ENCODE measurements at regions not wholly inside any gene's neighbourhood (a gene's known extent, or its start where the extent isn't known, plus 50 kb on each side); places are given as distances from the start of the nearest gene placed in this dataset.

DNA sequence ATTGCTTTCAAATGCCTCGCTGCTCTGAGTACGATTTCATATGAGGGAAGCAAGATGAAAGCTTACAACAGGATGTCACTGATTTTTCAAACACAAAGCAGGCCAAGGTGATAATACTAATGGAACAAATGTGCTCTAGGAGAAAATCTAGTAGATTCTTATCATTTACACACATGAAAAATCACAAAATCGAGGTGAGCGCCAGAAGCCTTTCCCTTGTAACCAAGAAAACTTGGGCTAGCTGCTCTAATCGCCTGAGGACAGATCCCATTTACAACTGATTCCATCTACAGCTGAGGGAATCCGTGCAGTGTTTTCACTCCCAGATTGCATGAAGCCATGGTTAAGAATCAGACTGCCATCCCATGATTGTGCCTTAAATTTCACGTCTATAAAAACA is 117.5 kb downstream of the TM2D1 start:
- TF ChIP-seq POLR2AphosphoS5 (IDR thresholded peaks at IDR 0.05; ENCODE audit: low read depth, low read length) (no peak), ZNF776 (CRISPR knock-in tag; IDR thresholded peaks at IDR 0.05) (no peak), MYC (CRISPR knock-in tag; IDR thresholded peaks at IDR 0.05; ENCODE audit: borderline replicate concordance) (no peak), SMC3 (IDR thresholded peaks at IDR 0.05; ENCODE audit: low read length) (no peak), POGZ (CRISPR knock-in tag; IDR thresholded peaks at IDR 0.05) (no peak), ZNF766 (CRISPR knock-in tag; IDR thresholded peaks at IDR 0.05; ENCODE audit: borderline replicate concordance) (no peak), PHF20 (CRISPR knock-in tag; IDR thresholded peaks at IDR 0.05) (no peak), ZNF780A (CRISPR knock-in tag; IDR thresholded peaks at IDR 0.05) (no peak), MAFK (conservative IDR thresholded peaks at IDR 0.05 in 1 of 2, IDR thresholded peaks at IDR 0.05 in 1 of 2; ENCODE audit: low read length in 2 of 2) (no peak), TBX3 (IDR thresholded peaks at IDR 0.05; ENCODE audit: borderline replicate concordance) (no peak), ZFP36 (IDR thresholded peaks at IDR 0.05; ENCODE audit: borderline replicate concordance, low read depth, low read length, partially characterized antibody) (no peak), FOXA1 (IDR thresholded peaks at IDR 0.05) (no peak), FOXA1 (CRISPR knock-in tag; IDR thresholded peaks at IDR 0.05) (no peak)
- TF ChIP-seq, protein P1, sequence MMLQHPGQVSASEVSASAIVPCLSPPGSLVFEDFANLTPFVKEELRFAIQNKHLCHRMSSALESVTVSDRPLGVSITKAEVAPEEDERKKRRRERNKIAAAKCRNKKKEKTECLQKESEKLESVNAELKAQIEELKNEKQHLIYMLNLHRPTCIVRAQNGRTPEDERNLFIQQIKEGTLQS (CRISPR knock-in tag; IDR thresholded peaks at IDR 0.05): no peak
- TF ChIP-seq, protein P2, sequence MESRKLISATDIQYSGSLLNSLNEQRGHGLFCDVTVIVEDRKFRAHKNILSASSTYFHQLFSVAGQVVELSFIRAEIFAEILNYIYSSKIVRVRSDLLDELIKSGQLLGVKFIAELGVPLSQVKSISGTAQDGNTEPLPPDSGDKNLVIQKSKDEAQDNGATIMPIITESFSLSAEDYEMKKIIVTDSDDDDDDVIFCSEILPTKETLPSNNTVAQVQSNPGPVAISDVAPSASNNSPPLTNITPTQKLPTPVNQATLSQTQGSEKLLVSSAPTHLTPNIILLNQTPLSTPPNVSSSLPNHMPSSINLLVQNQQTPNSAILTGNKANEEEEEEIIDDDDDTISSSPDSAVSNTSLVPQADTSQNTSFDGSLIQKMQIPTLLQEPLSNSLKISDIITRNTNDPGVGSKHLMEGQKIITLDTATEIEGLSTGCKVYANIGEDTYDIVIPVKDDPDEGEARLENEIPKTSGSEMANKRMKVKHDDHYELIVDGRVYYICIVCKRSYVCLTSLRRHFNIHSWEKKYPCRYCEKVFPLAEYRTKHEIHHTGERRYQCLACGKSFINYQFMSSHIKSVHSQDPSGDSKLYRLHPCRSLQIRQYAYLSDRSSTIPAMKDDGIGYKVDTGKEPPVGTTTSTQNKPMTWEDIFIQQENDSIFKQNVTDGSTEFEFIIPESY (CRISPR knock-in tag; IDR thresholded peaks at IDR 0.05): no peak

All from HepG2 (cell line).